Hepatocyte (in vitro differentiated cells): ENCODE measurements at regions not wholly inside any gene's neighbourhood (a gene's known extent, or its start where the extent isn't known, plus 50 kb on each side); places are given as distances from the start of the nearest gene placed in this dataset.

Source experiments
- EZH2 ChIP-seq: fragments of 200-600 bp; sonication (generic); IDR thresholded peaks from 2 replicates; pipeline ENCODE4 v1.6.1; 2016; ENCODE audit warnings: antibody characterized with exemption, mild to moderate bottlenecking, borderline replicate concordance
- TF ChIP-seq, protein P1 (sequence below): fragments of 200-600 bp; sonication (generic); IDR thresholded peaks from 2 replicates; pipeline ENCODE4 v1.5.1; 2016; ENCODE audit warnings: antibody characterized with exemption, mild to moderate bottlenecking; ENCODE audit not compliant: poor library complexity

GRCh38 chr17:6940186-6940649, 55.6 kb upstream of the ALOX12 start:
- TF ChIP-seq EZH2 = no peak
- TF ChIP-seq, protein P1, sequence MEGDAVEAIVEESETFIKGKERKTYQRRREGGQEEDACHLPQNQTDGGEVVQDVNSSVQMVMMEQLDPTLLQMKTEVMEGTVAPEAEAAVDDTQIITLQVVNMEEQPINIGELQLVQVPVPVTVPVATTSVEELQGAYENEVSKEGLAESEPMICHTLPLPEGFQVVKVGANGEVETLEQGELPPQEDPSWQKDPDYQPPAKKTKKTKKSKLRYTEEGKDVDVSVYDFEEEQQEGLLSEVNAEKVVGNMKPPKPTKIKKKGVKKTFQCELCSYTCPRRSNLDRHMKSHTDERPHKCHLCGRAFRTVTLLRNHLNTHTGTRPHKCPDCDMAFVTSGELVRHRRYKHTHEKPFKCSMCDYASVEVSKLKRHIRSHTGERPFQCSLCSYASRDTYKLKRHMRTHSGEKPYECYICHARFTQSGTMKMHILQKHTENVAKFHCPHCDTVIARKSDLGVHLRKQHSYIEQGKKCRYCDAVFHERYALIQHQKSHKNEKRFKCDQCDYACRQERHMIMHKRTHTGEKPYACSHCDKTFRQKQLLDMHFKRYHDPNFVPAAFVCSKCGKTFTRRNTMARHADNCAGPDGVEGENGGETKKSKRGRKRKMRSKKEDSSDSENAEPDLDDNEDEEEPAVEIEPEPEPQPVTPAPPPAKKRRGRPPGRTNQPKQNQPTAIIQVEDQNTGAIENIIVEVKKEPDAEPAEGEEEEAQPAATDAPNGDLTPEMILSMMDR = no peak
